OCI-LY7 (cell line): ENCODE measurements at regions not wholly inside any gene's neighbourhood (a gene's known extent, or its start where the extent isn't known, plus 50 kb on each side); places are given as distances from the start of the nearest gene placed in this dataset.

Experiments
- BruUV-seq: library from RNA; stranded (reverse); fragments of 400-500 nt; replicated peaks from 2 replicates; lab custom pipeline; 2021; lab: Mats Ljungman, UMichigan
- CTCF ChIA-PET: fragments of 300-600 bp; sonication (Branson Sonifier 250); formaldehyde crosslinking; loops from one replicate; lab custom pipeline; 2022; ENCODE audit warnings: antibody characterized with exemption; ENCODE audit not compliant: unreplicated experiment; lab: Charles Lee
- POLR2A ChIA-PET: fragments of 300-600 bp; sonication (Branson Sonifier 250); formaldehyde crosslinking; loops from one replicate; lab custom pipeline; 2022; ENCODE audit warnings: antibody characterized with exemption; lab: Charles Lee
- DNase-seq: peaks from one replicate; pipeline ENCODE4 v3.0.0-alpha.2; 2015; ENCODE audit warnings: low spot score
- H2AFZ ChIP-seq: fragments of 200-600 bp; sonication (generic), shearing (Covaris generic); 2 replicates; pipeline ENCODE4 v1.6.1; 2014; ENCODE audit warnings: mild to moderate bottlenecking, antibody characterized with exemption, low read length, moderate library complexity
- H3K27ac ChIP-seq: fragments of 200-600 bp; sonication (generic); 2 replicates; pipeline ENCODE4 v1.5.1; 2014; ENCODE audit warnings: mixed run types, low read depth, mild to moderate bottlenecking, moderate library complexity, low read length, inconsistent platforms; ENCODE audit not compliant: poor library complexity, severe bottlenecking
- H3K36me3 ChIP-seq: fragments of 200-600 bp; sonication (generic); 2 replicates; pipeline ENCODE4 v1.6.1; 2014; ENCODE audit warnings: mild to moderate bottlenecking, antibody characterized with exemption, low read length, moderate library complexity, mixed read lengths; ENCODE audit not compliant: insufficient read depth
- H3K4me1 ChIP-seq: fragments of 200-600 bp; sonication (generic); 2 replicates; pipeline ENCODE4 v1.5.1; 2014; ENCODE audit warnings: mild to moderate bottlenecking, low read length; ENCODE audit not compliant: insufficient read depth, poor library complexity, severe bottlenecking
- H3K4me2 ChIP-seq: fragments of 200-600 bp; sonication (generic); 2 replicates; pipeline ENCODE4 v1.6.1; 2014; ENCODE audit warnings: mild to moderate bottlenecking, low read length
- H3K4me3 ChIP-seq: fragments of 200-600 bp; sonication (generic); 2 replicates; pipeline ENCODE4 v1.5.1; 2014; ENCODE audit warnings: mild to moderate bottlenecking, low read depth, low read length; ENCODE audit not compliant: poor library complexity, severe bottlenecking
- H3K79me2 ChIP-seq: fragments of 200-600 bp; sonication (generic); 2 replicates; pipeline ENCODE4 v1.6.1; 2016; ENCODE audit warnings: low read depth, mild to moderate bottlenecking, low read length, moderate library complexity, mixed read lengths; ENCODE audit not compliant: insufficient read depth
- H3K9me2 ChIP-seq: fragments of 200-600 bp; sonication (generic); 2 replicates; pipeline ENCODE4 v1.6.1; 2016; ENCODE audit warnings: mild to moderate bottlenecking, low read length, mixed read lengths; ENCODE audit not compliant: insufficient read depth
- H3K9me3 ChIP-seq: fragments of 200-600 bp; sonication (generic); 2 replicates; pipeline ENCODE4 v1.6.1; 2014; ENCODE audit warnings: mild to moderate bottlenecking, mixed run types, low read length, mixed read lengths
- H4K20me1 ChIP-seq: fragments of 200-600 bp; sonication (generic); 2 replicates; pipeline ENCODE4 v1.6.1; 2014; ENCODE audit warnings: mild to moderate bottlenecking, antibody characterized with exemption, low read length, moderate library complexity, mixed read lengths; ENCODE audit not compliant: insufficient read depth
- EZH2phosphoT487 ChIP-seq: fragments of 200-600 bp; sonication (generic); IDR thresholded peaks from 2 replicates; pipeline ENCODE4 v1.6.1; 2018; ENCODE audit warnings: low read depth, borderline replicate concordance, mild to moderate bottlenecking, mixed run types, antibody characterized with exemption, low read length, moderate library complexity, mixed read lengths
- intact Hi-C: fragments of 100-400 bp; cut with micrococcal nuclease; formaldehyde crosslinking; loops from one replicate; pipeline ENCODE4 v1.10.0; 2022; ENCODE audit not compliant: unreplicated experiment
- TF ChIP-seq, protein P1 (sequence below): fragments of 200-600 bp; sonication (generic); conservative IDR thresholded peaks from 2 replicates; pipeline ENCODE4 v1.5.1; 2014; ENCODE audit warnings: mild to moderate bottlenecking, antibody characterized with exemption, low read length, moderate library complexity, mixed read lengths

DNA sequence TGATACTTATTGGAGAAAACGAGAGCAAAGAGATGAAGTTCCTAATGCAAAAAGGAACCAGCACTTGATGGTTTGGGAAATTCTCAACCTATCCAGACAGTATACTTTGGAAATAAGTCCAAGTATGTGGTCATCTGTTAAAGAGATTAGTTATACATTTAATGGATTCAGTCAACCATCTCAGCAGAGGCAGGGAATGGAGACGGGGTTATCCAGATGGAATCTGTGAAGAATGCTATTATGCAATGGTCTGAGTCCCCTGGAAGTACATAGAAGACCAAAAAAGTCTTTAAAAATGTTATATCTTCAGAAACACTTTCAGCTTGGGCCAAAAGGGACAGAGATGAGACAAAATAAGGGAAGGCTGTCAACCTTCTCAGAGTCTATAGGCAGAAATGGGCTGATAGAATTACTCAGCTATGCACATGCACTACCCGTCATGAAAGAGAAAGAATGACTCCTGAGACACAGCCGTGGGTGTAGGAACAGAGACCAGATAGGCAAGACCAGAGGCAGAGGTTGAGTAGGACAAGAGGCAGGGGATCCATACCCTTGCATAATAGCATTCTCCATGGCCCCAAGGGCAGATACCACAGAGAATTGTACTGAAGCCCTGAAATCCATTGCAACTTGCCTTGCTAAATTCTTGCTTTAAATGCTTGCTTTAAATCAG, 738.8 kb upstream of the POT1 start:
- BruUV-seq, result no TSS peak
- TF ChIP-seq, protein P1, sequence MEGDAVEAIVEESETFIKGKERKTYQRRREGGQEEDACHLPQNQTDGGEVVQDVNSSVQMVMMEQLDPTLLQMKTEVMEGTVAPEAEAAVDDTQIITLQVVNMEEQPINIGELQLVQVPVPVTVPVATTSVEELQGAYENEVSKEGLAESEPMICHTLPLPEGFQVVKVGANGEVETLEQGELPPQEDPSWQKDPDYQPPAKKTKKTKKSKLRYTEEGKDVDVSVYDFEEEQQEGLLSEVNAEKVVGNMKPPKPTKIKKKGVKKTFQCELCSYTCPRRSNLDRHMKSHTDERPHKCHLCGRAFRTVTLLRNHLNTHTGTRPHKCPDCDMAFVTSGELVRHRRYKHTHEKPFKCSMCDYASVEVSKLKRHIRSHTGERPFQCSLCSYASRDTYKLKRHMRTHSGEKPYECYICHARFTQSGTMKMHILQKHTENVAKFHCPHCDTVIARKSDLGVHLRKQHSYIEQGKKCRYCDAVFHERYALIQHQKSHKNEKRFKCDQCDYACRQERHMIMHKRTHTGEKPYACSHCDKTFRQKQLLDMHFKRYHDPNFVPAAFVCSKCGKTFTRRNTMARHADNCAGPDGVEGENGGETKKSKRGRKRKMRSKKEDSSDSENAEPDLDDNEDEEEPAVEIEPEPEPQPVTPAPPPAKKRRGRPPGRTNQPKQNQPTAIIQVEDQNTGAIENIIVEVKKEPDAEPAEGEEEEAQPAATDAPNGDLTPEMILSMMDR, result no peak
- no peak for TF ChIP-seq EZH2phosphoT487
- H3K79me2 ChIP-seq, result no peaks in the 10 kb centered on the region
- no peak overlapping the region for H3K27ac ChIP-seq
- no peaks in the 10 kb centered on the region for H4K20me1 ChIP-seq
- H2AFZ ChIP-seq, result no peak overlapping the region
- H3K9me2 ChIP-seq, result no peaks in the 10 kb centered on the region
- no peaks in the 10 kb centered on the region for H3K4me1 ChIP-seq
- H3K36me3 ChIP-seq, result no peaks in the 10 kb centered on the region
- no peak overlapping the region for H3K4me3 ChIP-seq
- no peak for DNase-seq
- no peak overlapping the region for H3K4me2 ChIP-seq
- no peaks in the 10 kb centered on the region for H3K9me3 ChIP-seq
- intact Hi-C loops, result no loop called here
- ChIA-PET CTCF (no interaction called here), POLR2A (no interaction called here)

DNA sequence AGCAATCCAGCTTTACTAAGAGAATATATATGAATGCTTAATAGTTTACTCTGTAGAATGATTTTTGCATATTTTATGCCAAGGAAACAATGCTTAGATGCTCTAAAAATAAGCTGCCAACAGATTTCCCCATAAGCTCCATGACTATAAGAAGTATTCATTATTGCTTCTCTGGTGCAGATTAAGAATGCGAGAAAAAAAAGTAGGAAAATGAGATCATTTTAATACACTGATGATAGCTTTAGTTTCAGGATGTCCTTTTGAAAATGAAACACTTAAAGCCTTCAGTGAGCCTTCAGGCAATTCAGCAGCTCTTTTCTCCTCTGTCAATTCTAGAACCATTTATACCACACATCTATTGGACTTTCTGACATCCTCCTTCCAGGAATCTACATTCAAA, 735.0 kb upstream of the POT1 start:
- POLR2A ChIA-PET, result interaction anchor here (0.5 to 0.6 kb wide), 2 partner anchors 1579 to 1682 kb away, joined by 3 to 4 read pairs; no protein-coding TSS in a partner anchor
- TF ChIP-seq, protein P1, result no peak
- TF ChIP-seq EZH2phosphoT487, result no peak
- no peak overlapping the region for H3K4me2 ChIP-seq
- no peaks in the 10 kb centered on the region for H3K36me3 ChIP-seq
- H3K9me2 ChIP-seq, result no peaks in the 10 kb centered on the region
- H3K27ac ChIP-seq, result no peak overlapping the region
- no peak overlapping the region for H2AFZ ChIP-seq
- no peaks in the 10 kb centered on the region for H3K4me1 ChIP-seq
- no peak overlapping the region for H3K4me3 ChIP-seq
- H4K20me1 ChIP-seq, result no peaks in the 10 kb centered on the region
- CTCF ChIA-PET, result no interaction called here
- no peaks in the 10 kb centered on the region for H3K9me3 ChIP-seq
- no peaks in the 10 kb centered on the region; the same call in 1 of the 2 replicates for H3K79me2 ChIP-seq
- BruUV-seq, result no TSS peak
- no peak for DNase-seq
- intact Hi-C loops, result no loop called here

DNA sequence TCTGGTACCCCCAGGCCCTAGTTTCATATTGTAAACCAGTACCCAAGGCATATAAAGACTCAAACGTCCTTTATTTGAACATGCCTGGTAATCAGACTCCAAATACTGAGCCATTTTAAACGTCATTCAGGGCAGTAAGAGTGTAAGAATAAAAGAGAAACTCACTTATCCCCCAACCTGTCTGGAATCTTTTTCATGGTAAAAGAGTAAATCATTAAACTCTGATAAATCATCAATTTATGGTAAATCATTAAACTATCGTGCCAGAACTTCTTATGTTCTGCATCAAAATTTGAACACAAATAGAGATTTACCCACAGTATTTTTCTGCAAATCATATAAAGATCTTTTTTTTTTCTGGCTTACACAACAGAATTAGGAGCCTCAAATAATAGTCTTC, 734.3 kb upstream of the POT1 start:
- no TSS peak for BruUV-seq
- H3K4me3 ChIP-seq, result no peak overlapping the region
- no peak overlapping the region for H2AFZ ChIP-seq
- H3K4me2 ChIP-seq, result no peak overlapping the region
- ChIA-PET POLR2A (interaction anchor here (0.5 kb wide), 1 partner anchor 1578 kb away, joined by 4 read pairs; no protein-coding TSS in a partner anchor), CTCF (no interaction called here)
- intact Hi-C loops, result no loop called here
- no peak overlapping the region for H3K27ac ChIP-seq
- no peaks in the 10 kb centered on the region for H3K4me1 ChIP-seq
- H3K9me3 ChIP-seq, result no peaks in the 10 kb centered on the region
- no peaks in the 10 kb centered on the region for H3K36me3 ChIP-seq
- H4K20me1 ChIP-seq, result no peaks in the 10 kb centered on the region
- no peaks in the 10 kb centered on the region; the same call in 1 of the 2 replicates for H3K79me2 ChIP-seq
- H3K9me2 ChIP-seq, result no peaks in the 10 kb centered on the region
- no peak for DNase-seq
- no peak for TF ChIP-seq EZH2phosphoT487
